Kidney (tissue), 13 donors: ENCODE measurements at regions not wholly inside any gene's neighbourhood (a gene's known extent, or its start where the extent isn't known, plus 50 kb on each side); places are given as distances from the start of the nearest gene placed in this dataset.

ENCODE experiments used
- DNase-seq, 5 donors: peaks; one replicate each; pipeline ENCODE4 v3.0.0-alpha.2; 2013 to 2020
- FAIRE-seq: peaks from 2 replicates; lab custom pipeline; 2012; peaks lifted over from hg19 to GRCh38; lab: Jason Lieb, UNC
- H3K27ac ChIP-seq, 2 donors: one replicate each; pipeline ENCODE4 v1.7.0; 2013; ENCODE audit warnings: low read depth in 2 of 2, low read length in 2 of 2, inconsistent platforms in 1 of 2
- H3K27me3 ChIP-seq: one replicate; pipeline ENCODE4 v1.7.1; 2013; ENCODE audit warnings: low read length, inconsistent platforms; ENCODE audit not compliant: control insufficient read depth, insufficient read depth
- H3K36me3 ChIP-seq, 3 donors: one replicate each; pipeline versions ENCODE4 v1.7.0 to v1.7.1; 2013; ENCODE audit warnings: low read length in 3 of 3, control low read depth in 1 of 3, inconsistent platforms in 1 of 3; ENCODE audit not compliant: insufficient read depth in 3 of 3, control insufficient read depth in 2 of 3
- H3K4me1 ChIP-seq, 3 donors: one replicate each; pipeline versions ENCODE4 v1.7.0 to v1.7.1; 2013; ENCODE audit warnings: low read length in 3 of 3, inconsistent platforms in 1 of 3, low read depth in 1 of 3; ENCODE audit not compliant: control insufficient read depth in 2 of 3, insufficient read depth in 2 of 3
- H3K4me3 ChIP-seq, 3 donors: one replicate each; pipeline versions ENCODE4 v1.7.0 to v1.8.1; 2013; ENCODE audit warnings: low read length in 3 of 3, control low read depth in 1 of 3, inconsistent platforms in 1 of 3
- H3K9ac ChIP-seq, 3 donors: one replicate each; pipeline versions ENCODE4 v1.7.0 to v1.7.1; 2013; ENCODE audit warnings: low read length in 3 of 3, control low read depth in 1 of 3, inconsistent platforms in 1 of 3
- H3K9me3 ChIP-seq, 3 donors: one replicate each; pipeline versions ENCODE4 v1.7.0 to v1.7.1; 2013; ENCODE audit warnings: low read length in 3 of 3, control low read depth in 1 of 3, inconsistent platforms in 1 of 3; ENCODE audit not compliant: control insufficient read depth in 2 of 3, insufficient read depth in 1 of 3
- intact Hi-C: fragments of 100-400 bp; cut with DNase I; formaldehyde crosslinking; loops from one replicate; pipeline ENCODE4 v1.11.1; 2022
- TF ChIP-seq, protein P1 (sequence below): IDR thresholded peaks from 3 replicates; pipeline ENCODE4 v1.5.1; 2012; ENCODE audit warnings: mild to moderate bottlenecking, moderate library complexity, borderline replicate concordance; ENCODE audit not compliant: insufficient read depth; ENCODE audit errors: extremely low read depth
- donor health status: control.
- donor health status: control.
- donor health status: control.
- donor health status: control.
- donor health status: control.
- donor health status: DM: yes; HTN: yes; CAD: no.
- donor health status: Normal renal cell carcinoma (clear cell type).

DNA sequence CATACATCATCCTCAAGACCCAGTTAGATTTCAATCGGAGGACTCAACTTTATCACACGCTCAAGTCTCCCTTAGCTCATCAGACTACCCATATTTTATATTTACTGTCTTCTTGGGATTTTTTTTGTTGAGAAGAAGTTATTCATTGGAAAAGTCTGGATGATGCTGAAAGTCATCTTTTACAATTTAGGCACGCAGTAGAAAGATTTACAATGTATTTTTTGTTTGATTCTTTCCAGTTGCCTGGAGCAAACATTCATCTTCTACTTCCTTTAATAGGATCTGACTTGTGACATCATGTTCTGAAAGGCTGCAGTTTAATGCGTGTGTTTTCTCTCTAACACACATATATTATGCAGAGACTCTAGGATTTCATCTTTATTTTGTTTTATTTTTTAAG is 235.7 kb downstream of the DOK5 start:
- no peaks in the 10 kb centered on the region for H3K36me3 ChIP-seq
- FAIRE-seq (no peak), DNase-seq (peak in 2 of 5 donors; percentile 26 to 60)
- no peaks in the 10 kb centered on the region for H3K4me1 ChIP-seq
- H3K27me3 ChIP-seq = no peaks in the 10 kb centered on the region
- intact Hi-C loops = no loop called here
- TF ChIP-seq, protein P1, sequence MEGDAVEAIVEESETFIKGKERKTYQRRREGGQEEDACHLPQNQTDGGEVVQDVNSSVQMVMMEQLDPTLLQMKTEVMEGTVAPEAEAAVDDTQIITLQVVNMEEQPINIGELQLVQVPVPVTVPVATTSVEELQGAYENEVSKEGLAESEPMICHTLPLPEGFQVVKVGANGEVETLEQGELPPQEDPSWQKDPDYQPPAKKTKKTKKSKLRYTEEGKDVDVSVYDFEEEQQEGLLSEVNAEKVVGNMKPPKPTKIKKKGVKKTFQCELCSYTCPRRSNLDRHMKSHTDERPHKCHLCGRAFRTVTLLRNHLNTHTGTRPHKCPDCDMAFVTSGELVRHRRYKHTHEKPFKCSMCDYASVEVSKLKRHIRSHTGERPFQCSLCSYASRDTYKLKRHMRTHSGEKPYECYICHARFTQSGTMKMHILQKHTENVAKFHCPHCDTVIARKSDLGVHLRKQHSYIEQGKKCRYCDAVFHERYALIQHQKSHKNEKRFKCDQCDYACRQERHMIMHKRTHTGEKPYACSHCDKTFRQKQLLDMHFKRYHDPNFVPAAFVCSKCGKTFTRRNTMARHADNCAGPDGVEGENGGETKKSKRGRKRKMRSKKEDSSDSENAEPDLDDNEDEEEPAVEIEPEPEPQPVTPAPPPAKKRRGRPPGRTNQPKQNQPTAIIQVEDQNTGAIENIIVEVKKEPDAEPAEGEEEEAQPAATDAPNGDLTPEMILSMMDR = no peak
- no peak overlapping the region for H3K9ac ChIP-seq
- H3K9me3 ChIP-seq = no peaks in the 10 kb centered on the region
- H3K4me3 ChIP-seq = no peak overlapping the region
- H3K27ac ChIP-seq = no peak overlapping the region

DNA sequence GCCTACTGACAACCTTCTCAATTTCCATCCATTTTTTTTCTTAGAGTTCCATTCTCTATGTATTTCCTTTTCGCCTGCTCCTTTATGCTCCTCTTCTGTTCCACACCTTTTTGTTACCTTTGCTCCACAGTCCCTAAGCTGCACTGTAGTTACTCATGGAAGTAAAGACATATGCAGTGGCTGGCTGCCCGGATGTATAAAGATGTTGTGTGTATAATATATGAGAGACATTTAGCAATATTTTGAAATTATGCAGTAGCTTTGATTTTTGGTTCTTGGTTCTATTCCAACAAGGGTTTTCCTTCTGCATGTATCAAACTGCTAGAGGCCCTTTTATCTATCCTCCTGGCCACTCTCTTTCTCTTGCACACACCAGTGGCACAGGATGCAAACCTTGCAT is 234.9 kb downstream of the DOK5 start:
- H3K4me1 ChIP-seq = no peaks in the 10 kb centered on the region
- no peaks in the 10 kb centered on the region for H3K27me3 ChIP-seq
- no peaks in the 10 kb centered on the region for H3K9me3 ChIP-seq
- DNase-seq = no peak
- no peak for FAIRE-seq
- H3K4me3 ChIP-seq = no peak overlapping the region
- no peak overlapping the region for H3K27ac ChIP-seq
- H3K9ac ChIP-seq = no peak overlapping the region
- TF ChIP-seq, protein P1 = no peak
- intact Hi-C loops = no loop called here
- no peaks in the 10 kb centered on the region for H3K36me3 ChIP-seq

DNA sequence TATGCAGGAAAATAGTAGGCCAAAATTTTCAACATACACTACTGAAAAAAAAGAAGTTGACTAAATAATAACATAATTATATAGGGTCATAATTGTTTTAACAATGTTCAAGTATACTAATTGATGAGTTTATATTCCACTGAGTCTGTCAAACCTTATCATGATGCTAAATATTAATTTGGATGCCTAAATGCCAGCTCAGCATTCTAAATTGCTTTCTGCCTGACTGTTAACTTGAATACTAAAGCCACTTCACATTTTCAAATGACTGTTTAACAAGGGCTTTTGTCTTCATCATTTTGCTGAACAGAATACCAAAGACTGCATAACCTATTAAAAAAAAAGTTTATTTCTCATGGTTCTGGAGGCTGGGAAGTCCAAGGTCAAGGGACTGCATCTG is 232.8 kb downstream of the DOK5 start:
- Histone ChIP-seq H3K9ac (no peak overlapping the region), H3K4me1 (no peaks in the 10 kb centered on the region), H3K36me3 (no peaks in the 10 kb centered on the region), H3K27ac (no peak overlapping the region), H3K4me3 (no peak overlapping the region), H3K9me3 (no peaks in the 10 kb centered on the region), H3K27me3 (no peaks in the 10 kb centered on the region)
- FAIRE-seq (no peak), DNase-seq (no peak)
- intact Hi-C loops = no loop called here
- TF ChIP-seq, protein P1 = no peak

DNA sequence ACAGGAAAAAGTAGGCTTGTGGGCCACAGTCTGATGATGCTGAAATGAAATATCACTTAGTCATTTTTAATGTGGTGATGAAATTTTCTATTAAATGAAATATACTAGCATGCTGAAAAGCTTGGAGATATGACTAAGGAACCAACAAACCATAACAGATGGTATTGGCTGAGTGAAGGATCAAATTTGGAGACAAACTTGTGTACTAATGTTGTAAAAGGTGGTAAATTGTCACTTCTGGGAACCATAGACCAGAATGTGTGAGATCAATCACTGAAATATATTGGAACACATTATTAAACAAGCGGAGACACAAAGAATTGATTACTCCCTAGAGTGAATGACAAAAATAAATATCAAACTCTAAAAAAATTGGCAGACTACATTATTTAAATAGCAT is 232.4 kb downstream of the DOK5 start:
- Histone ChIP-seq H3K4me3 (no peak overlapping the region), H3K9ac (no peak overlapping the region), H3K36me3 (no peaks in the 10 kb centered on the region), H3K9me3 (no peaks in the 10 kb centered on the region), H3K27me3 (no peaks in the 10 kb centered on the region), H3K27ac (no peak overlapping the region), H3K4me1 (no peaks in the 10 kb centered on the region)
- DNase-seq (no peak), FAIRE-seq (no peak)
- intact Hi-C loops = no loop called here
- TF ChIP-seq, protein P1 = no peak
